ENCODE measurements at regions not wholly inside any gene's neighbourhood (a gene's known extent, or its start where the extent isn't known, plus 50 kb on each side); places are given as distances from the start of the nearest gene placed in this dataset.

DNA sequence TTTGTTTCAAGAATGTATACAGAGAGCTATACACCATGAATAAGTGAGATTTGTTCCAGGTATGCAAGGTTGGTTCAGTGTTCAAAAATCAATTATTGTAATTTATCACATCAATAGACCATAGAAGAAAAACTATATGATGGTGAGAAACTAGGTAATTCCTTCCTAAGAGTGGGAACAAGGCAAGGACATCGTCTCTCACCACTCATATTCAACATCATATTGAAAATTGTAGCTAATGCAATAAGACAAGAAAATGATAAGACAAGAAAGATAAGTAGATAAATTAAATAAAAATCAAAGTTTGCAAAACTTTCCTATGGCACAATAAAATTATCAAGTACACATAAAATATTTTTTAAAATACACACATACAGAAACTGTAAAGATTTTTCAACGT, 385.3 kb upstream of the COBL start:
- TF ChIP-seq, protein P1, sequence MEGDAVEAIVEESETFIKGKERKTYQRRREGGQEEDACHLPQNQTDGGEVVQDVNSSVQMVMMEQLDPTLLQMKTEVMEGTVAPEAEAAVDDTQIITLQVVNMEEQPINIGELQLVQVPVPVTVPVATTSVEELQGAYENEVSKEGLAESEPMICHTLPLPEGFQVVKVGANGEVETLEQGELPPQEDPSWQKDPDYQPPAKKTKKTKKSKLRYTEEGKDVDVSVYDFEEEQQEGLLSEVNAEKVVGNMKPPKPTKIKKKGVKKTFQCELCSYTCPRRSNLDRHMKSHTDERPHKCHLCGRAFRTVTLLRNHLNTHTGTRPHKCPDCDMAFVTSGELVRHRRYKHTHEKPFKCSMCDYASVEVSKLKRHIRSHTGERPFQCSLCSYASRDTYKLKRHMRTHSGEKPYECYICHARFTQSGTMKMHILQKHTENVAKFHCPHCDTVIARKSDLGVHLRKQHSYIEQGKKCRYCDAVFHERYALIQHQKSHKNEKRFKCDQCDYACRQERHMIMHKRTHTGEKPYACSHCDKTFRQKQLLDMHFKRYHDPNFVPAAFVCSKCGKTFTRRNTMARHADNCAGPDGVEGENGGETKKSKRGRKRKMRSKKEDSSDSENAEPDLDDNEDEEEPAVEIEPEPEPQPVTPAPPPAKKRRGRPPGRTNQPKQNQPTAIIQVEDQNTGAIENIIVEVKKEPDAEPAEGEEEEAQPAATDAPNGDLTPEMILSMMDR (IDR thresholded peaks at IDR 0.05): no peak
- TF ChIP-seq POLR2A (IDR thresholded peaks at IDR 0.05): no peak

Measured in sigmoid colon (tissue), 3 donors.